GM12892 (cell line): ENCODE measurements at regions not wholly inside any gene's neighbourhood (a gene's known extent, or its start where the extent isn't known, plus 50 kb on each side); places are given as distances from the start of the nearest gene placed in this dataset.

Source experiments
- POLR2A ChIP-seq: IDR thresholded peaks from 2 replicates; pipeline ENCODE4 v1.6.1; 2011; ENCODE audit warnings: low read depth, low read length, control low read depth
- POLR2AphosphoS5 ChIP-seq: IDR thresholded peaks from 2 replicates; pipeline ENCODE4 v1.6.1; 2011; ENCODE audit warnings: low read depth, low read length, control low read depth
- TAF1 ChIP-seq: IDR thresholded peaks from 2 replicates; pipeline ENCODE4 v1.6.1; 2011; ENCODE audit warnings: low read depth, mild to moderate bottlenecking, control low read depth, low read length, borderline replicate concordance

DNA sequence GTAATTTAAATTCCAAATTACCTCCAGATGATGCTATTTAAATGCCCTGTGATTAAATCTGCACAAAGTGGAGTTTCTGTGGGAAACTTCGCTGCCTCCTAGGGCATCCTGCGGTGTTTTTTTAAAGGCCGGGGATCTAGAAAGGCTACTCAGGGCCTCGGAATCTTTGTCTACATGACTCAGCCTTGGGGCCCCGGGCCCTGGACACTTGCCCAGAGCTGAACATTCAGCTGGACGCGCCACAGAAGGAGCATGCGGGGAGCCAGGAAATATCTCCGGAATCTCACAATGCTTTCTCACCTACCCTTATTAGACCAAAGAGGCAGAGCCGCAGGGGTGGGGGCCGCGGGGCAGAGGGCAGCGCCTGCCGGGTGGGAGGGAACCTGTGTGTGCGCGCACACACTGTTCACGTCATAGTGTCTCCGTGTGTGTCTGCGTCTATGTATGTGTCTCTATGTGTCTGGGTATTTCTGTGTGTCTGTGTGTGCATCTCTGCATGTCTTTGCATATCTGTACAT lies 145.5 kb upstream of the TPM1 start:
- TF ChIP-seq POLR2AphosphoS5 (no peak), TAF1 (no peak), POLR2A (no peak)
